ENCODE measurements at regions not wholly inside any gene's neighbourhood (a gene's known extent, or its start where the extent isn't known, plus 50 kb on each side); places are given as distances from the start of the nearest gene placed in this dataset.

- TF ChIP-seq FOXA1 (IDR thresholded peaks at IDR 0.05) = no peak
- peak; percentile 23 to 70 for TF ChIP-seq JUND (IDR thresholded peaks at IDR 0.05)
- peak; percentile 19 for TF ChIP-seq FOXA2 (IDR thresholded peaks at IDR 0.05)
- peak in 1 of 2 donors; percentile 65 for TF ChIP-seq RAD21 (IDR thresholded peaks at IDR 0.05)
- no peak for TF ChIP-seq EGR1 (IDR thresholded peaks at IDR 0.05; ENCODE audit: low read depth in 2 of 2)
- TF ChIP-seq RXRA (IDR thresholded peaks at IDR 0.05) = peak; percentile 89 to 99
- TF ChIP-seq SP1 (IDR thresholded peaks at IDR 0.05) = peak; percentile 86
- peak; percentile 82 for TF ChIP-seq NR2F2 (IDR thresholded peaks at IDR 0.05)
- TF ChIP-seq CTCF (IDR thresholded peaks at IDR 0.05; ENCODE audit: low read depth, low read length, missing input control) = no peak
Observed at GRCh38 chr3:42035816-42036482, 55.2 kb upstream of the TRAK1 start (continued).

GRCh38 chr3:42035007-42035406, 56.1 kb upstream of the TRAK1 start:
- H3K9me3 ChIP-seq (ENCODE audit: control insufficient read depth in 4 of 4, low read length in 3 of 4) = no peaks in the 10 kb centered on the region
- peak overlapping the region; percentile 78 to 95 for H3K27ac ChIP-seq (ENCODE audit: low read depth in 1 of 2, low read length in 2 of 2)
- no peaks in the 10 kb centered on the region for H3K36me3 ChIP-seq (ENCODE audit: control insufficient read depth in 4 of 4, insufficient read depth in 3 of 4, low read depth in 1 of 4, low read length in 3 of 4)
- DNase-seq (ENCODE audit: low spot score) = no peak
- no peak overlapping the region for H3K4me3 ChIP-seq (ENCODE audit: low read depth in 1 of 3, low read length in 3 of 3)
- TF ChIP-seq TAF1 (conservative IDR thresholded peaks at IDR 0.05) (no peak), RXRA (IDR thresholded peaks at IDR 0.05) (no peak), FOXA2 (IDR thresholded peaks at IDR 0.05) (no peak), NR2F2 (IDR thresholded peaks at IDR 0.05) (no peak), JUND (IDR thresholded peaks at IDR 0.05) (no peak), GABPA (IDR thresholded peaks at IDR 0.05 in 1 of 2, conservative IDR thresholded peaks at IDR 0.05 in 1 of 2) (no peak), SP1 (IDR thresholded peaks at IDR 0.05) (no peak), REST (IDR thresholded peaks at IDR 0.05) (no peak), HNF4A (conservative IDR thresholded peaks at IDR 0.05) (no peak), ZBTB33 (IDR thresholded peaks at IDR 0.05) (no peak), YY1 (IDR thresholded peaks at IDR 0.05) (no peak), RAD21 (IDR thresholded peaks at IDR 0.05) (no peak)
- no peaks in the 10 kb centered on the region for H3K27me3 ChIP-seq (ENCODE audit: control insufficient read depth in 4 of 4, insufficient read depth in 4 of 4, low read length in 3 of 4)
- no peak overlapping the region for H3K9ac ChIP-seq (ENCODE audit: low read depth in 1 of 2, low read length in 2 of 2)
- H3K4me1 ChIP-seq (ENCODE audit: control insufficient read depth in 4 of 4, insufficient read depth in 4 of 4, low read length in 3 of 4) = peaks cover 18 to 59% (median 50%) of the 10 kb centered on the region in 4 donors
- WGBS = 92% methylated on average over 3 of the region's 3 CpGs

Data from liver (tissue), 8 donors.